ENCODE measurements at regions not wholly inside any gene's neighbourhood (a gene's known extent, or its start where the extent isn't known, plus 50 kb on each side); places are given as distances from the start of the nearest gene placed in this dataset.
"Not testable (repeated sequence)": the region's sequence is repeated elsewhere in the genome, so short reads cannot be mapped to it uniquely, and the experiment has no call there.

DNA sequence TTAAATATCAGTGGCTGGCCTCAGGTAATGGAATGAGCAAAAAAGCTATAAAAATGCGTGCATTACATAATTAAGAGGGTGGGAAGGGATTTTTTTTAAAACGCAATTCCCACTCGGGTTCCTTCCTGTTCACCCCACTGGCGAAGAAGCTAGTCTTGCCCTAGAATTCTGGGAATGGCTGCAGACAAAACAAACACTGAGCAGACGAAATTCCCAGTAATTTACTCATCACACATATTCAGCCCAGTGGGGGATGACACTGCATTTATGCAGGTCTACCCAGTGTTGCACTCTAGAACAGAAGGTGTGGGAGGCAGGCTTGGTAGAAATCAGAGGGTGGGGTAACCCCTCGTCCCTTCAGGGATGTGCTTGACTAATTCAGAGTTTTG is 2695.0 kb upstream of the DEFB115 start:
- no peak for DNase-seq (ENCODE audit: low read depth)

- not testable (repeated sequence) for DNase-seq (ENCODE audit: low read depth)
Observed at GRCh38 chr20:28562899-28563521, 2694.5 kb upstream of the DEFB115 start.

GRCh38 chr20:28564024-28564423 is 2693.4 kb upstream of the DEFB115 start:
- DNase-seq (ENCODE audit: low read depth): not testable (repeated sequence)

DNA sequence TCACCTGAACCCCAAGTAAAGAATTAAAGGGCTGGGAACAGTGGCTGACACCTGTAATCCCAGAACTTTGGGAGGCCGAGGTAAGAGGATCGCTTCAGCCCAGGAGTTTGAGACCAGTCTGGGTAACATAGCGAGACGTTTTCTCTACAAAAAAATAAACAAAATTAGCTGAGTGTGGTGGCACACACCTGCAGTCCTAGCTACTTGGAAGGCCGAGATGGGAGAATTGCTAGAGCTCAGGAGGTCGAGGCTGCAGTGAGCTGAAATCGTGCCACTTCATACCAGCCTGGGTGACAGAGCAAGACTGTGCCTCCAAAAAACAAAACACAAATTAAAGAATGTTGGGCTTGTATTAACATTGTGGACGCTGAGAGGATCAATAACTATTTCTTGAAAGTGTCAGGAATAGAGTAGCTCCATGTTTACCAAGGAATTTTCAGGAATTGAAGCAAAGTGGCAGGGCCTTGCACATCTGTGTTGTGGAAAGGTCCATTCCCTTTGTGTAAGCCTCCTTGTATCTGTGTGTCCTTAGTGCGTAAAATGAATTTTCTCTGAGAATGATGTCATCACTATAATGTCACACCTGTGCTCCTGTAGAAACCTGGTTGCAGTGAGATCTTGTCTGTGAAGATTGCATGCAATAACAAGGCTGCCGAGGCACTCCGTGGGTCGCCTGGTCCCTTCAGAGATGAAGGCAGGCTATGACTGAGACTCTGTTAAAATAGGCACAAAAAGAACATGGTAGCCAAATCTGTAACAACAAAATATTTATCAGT is 2692.6 kb upstream of the DEFB115 start:
- DNase-seq (ENCODE audit: low read depth): not testable (repeated sequence)

DNA sequence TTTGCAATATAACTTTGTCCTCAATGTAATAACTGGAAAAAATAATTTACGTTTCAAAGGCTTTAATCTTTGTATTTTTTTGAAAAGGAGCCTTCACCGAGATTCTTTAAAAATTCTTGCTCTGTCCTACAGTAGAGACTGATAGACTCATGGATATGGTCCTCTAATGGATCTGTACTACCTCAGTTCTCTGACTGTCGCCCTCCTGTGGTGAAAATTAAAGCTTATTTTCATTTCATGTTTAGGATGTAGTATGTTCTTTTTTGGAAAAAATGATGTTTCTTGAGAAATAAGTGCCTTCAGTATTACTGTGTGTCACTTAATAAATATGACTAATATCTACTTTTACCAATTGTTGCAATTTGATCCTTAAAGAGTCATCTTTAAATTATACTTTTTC is 2681.5 kb upstream of the DEFB115 start:
- not testable (repeated sequence) for DNase-seq (ENCODE audit: low read depth)

GRCh38 chr20:28591680-28592079 is 2665.8 kb upstream of the DEFB115 start:
- not testable (repeated sequence) for DNase-seq (ENCODE audit: low read depth)

GRCh38 chr20:28593383-28593782 is 2664.1 kb upstream of the DEFB115 start:
- DNase-seq (ENCODE audit: low read depth): not testable (repeated sequence)

GRCh38 chr20:28594476-28594875 is 2663.0 kb upstream of the DEFB115 start:
- not testable (repeated sequence) for DNase-seq (ENCODE audit: low read depth)

GRCh38 chr20:28602006-28602402 is 2655.5 kb upstream of the DEFB115 start:
- DNase-seq (ENCODE audit: low read depth): not testable (repeated sequence)

GRCh38 chr20:28602403-28603217 is 2654.9 kb upstream of the DEFB115 start:
- peak; percentile 54 for DNase-seq (ENCODE audit: low read depth)

GRCh38 chr20:28603218-28603577 is 2654.3 kb upstream of the DEFB115 start:
- DNase-seq (ENCODE audit: low read depth): not testable (repeated sequence)

- DNase-seq (ENCODE audit: low read depth): no peak
Observed at GRCh38 chr20:28616354-28616753, 2641.1 kb upstream of the DEFB115 start.

GRCh38 chr20:28619956-28620651 is 2637.4 kb upstream of the DEFB115 start:
- DNase-seq (ENCODE audit: low read depth): not testable (repeated sequence)

GRCh38 chr20:28625112-28625511 is 2632.4 kb upstream of the DEFB115 start:
- not testable (repeated sequence) for DNase-seq (ENCODE audit: low read depth)

DNA sequence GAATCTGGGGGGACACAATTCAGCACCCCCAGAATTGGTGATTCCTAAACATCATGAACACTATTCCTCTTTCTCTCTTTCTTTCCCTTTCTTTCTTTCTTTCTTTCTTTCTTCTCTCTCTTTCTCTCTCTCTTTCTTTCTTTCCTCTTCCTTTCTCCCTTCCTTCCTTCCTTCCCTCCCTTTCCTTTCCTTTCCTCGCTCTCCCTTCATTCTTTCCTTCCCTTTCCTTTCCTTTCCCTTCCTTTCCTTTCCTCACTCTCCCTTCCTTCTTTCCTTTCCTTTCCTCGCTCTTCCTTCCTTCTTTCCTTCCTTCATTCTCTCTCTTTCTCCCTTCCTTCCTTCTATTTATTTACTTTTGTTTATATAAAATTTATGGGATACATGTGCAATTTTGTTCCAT is 2616.6 kb upstream of the DEFB115 start:
- not testable (repeated sequence) for DNase-seq (ENCODE audit: low read depth)

Measured in stimulated activated CD8-positive, alpha-beta memory T cell treated with anti-CD3 and anti-CD28 coated beads, Interleukin-7, amount 100 ng/mL, for 24 hours (primary cell).